GM11168 (cell line): ENCODE measurements at regions not wholly inside any gene's neighbourhood (a gene's known extent, or its start where the extent isn't known, plus 50 kb on each side); places are given as distances from the start of the nearest gene placed in this dataset.
"Not testable (repeated sequence)": the region's sequence is repeated elsewhere in the genome, so short reads cannot be mapped to it uniquely, and the experiment has no call there.

Experiments used
- in situ Hi-C: fragments of 300-500 bp; cut with MboI; formaldehyde crosslinking; loops from one replicate; pipeline ENCODE4 v1.12.0; 2022; ENCODE audit warnings: low sequenced_read_pairs; ENCODE audit not compliant: unreplicated experiment

GRCh38 chr20:29497261-29497671, 1760.2 kb upstream of the DEFB115 start:
- in situ Hi-C loops: loop anchor here (5.0 kb wide), 1 partner anchor 420 kb away; no protein-coding TSS in a partner anchor

- in situ Hi-C loops: loop anchor here (5.0 kb wide), 1 partner anchor 420 kb away; no protein-coding TSS in a partner anchor
Measured at GRCh38 chr20:29497684-29498083, 1759.8 kb upstream of the DEFB115 start.

- in situ Hi-C loops: not testable (repeated sequence)
Measured at GRCh38 chr20:29500738-29501137, 1756.7 kb upstream of the DEFB115 start.

- in situ Hi-C loops: not testable (repeated sequence)
Measured at GRCh38 chr20:29514634-29515033, 1742.8 kb upstream of the DEFB115 start.

GRCh38 chr20:29516847-29517246, 1740.6 kb upstream of the DEFB115 start:
- in situ Hi-C loops: not testable (repeated sequence)

GRCh38 chr20:29519610-29520241, 1737.7 kb upstream of the DEFB115 start:
- in situ Hi-C loops: not testable (repeated sequence)

GRCh38 chr20:29533566-29534177, 1723.8 kb upstream of the DEFB115 start:
- in situ Hi-C loops: not testable (repeated sequence)

GRCh38 chr20:29566901-29567635, 1690.4 kb upstream of the DEFB115 start:
- in situ Hi-C loops: not testable (repeated sequence)

GRCh38 chr20:29567671-29568070, 1689.8 kb upstream of the DEFB115 start:
- in situ Hi-C loops: not testable (repeated sequence)

- in situ Hi-C loops: loop anchor here (10.0 kb wide), 1 partner anchor 745 kb away; no protein-coding TSS in a partner anchor
Measured at GRCh38 chr20:29570126-29570525, 1687.3 kb upstream of the DEFB115 start.

GRCh38 chr20:29589530-29589929, 1667.9 kb upstream of the DEFB115 start:
- in situ Hi-C loops: not testable (repeated sequence)

GRCh38 chr20:29604163-29604562, 1653.3 kb upstream of the DEFB115 start:
- in situ Hi-C loops: not testable (repeated sequence)

GRCh38 chr20:29606171-29606570, 1651.3 kb upstream of the DEFB115 start:
- in situ Hi-C loops: not testable (repeated sequence)

- in situ Hi-C loops: not testable (repeated sequence)
Measured at GRCh38 chr20:29629395-29629794, 1628.1 kb upstream of the DEFB115 start.
